ENCODE measurements at regions not wholly inside any gene's neighbourhood (a gene's known extent, or its start where the extent isn't known, plus 50 kb on each side); places are given as distances from the start of the nearest gene placed in this dataset.

GRCh38 chr14:59060841-59061240 is 127.6 kb upstream of the DAAM1 start (continued):
- no peak for TF ChIP-seq ZBTB33 (IDR thresholded peaks at IDR 0.05; ENCODE audit: extremely low read depth, insufficient replicate concordance, low read length)
- TF ChIP-seq YY1 (IDR thresholded peaks at IDR 0.05; ENCODE audit: extremely low read depth, insufficient replicate concordance, low read depth, low read length) = no peak

DNA sequence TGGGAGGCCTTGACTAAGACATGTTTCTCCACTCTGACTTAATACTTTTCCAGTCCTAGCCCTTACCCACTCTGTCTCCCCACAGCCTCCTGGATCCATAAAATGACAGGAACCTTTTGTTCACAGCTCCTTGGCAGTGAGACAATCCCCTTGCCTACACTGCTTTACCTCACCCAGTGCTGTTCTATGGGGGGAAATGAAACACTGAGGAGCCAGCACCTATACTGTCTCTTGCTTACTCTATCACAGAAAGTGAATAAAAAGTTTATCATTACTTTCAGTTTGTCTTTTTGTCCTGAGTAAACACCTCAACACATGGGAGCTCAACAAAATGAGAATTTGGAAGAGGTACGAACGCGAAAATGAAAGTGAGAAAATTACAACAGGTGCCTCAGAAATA is 127.2 kb upstream of the DAAM1 start:
- Histone ChIP-seq H3K4me3 (replicated peaks in 1 of 2; ENCODE audit: low read depth in 1 of 2, low read length in 2 of 2) (no peak overlapping the region), H3K9me3 (ENCODE audit: control insufficient read depth in 1 of 2, insufficient read depth in 1 of 2, low read depth in 1 of 2, low read length in 2 of 2) (peaks cover 6 to 7% of the 10 kb centered on the region in 2 experiments; a peak in 1 of 4 replicates), H3K27me3 (ENCODE audit: insufficient read depth, low read length) (no peaks in the 10 kb centered on the region), H3K27ac (ENCODE audit: low read depth, low read length) (no peak overlapping the region), H3K9ac (ENCODE audit: low read length) (no peak overlapping the region), H3K4me1 (ENCODE audit: control insufficient read depth in 1 of 2, insufficient read depth in 2 of 2, low read length in 2 of 2) (no peaks in the 10 kb centered on the region), H2AFZ (ENCODE audit: low read depth, low read length, poor library complexity, severe bottlenecking) (no peak overlapping the region), H3K4me2 (ENCODE audit: low read length) (no peak overlapping the region), H3K79me2 (ENCODE audit: insufficient read depth, low read length) (no peaks in the 10 kb centered on the region), H3K9me2 (ENCODE audit: insufficient read depth) (no peaks in the 10 kb centered on the region), H4K20me1 (ENCODE audit: insufficient read depth) (no peaks in the 10 kb centered on the region), H3K36me3 (ENCODE audit: control insufficient read depth in 1 of 2, insufficient read depth in 2 of 2, low read length in 2 of 2) (no peaks in the 10 kb centered on the region)
- BruUV-seq (replicated peaks) = no TSS peak
- ChIA-PET POLR2A (no interaction called here), RAD21 (ENCODE audit: low non-redundant PET in 1 of 2, low total read pairs in 2 of 2, uncharacterized antibody in 2 of 2, unreplicated experiment in 2 of 2) (no interaction called here), CTCF (no interaction called here)
- TF ChIP-seq CTCF (IDR thresholded peaks at IDR 0.05 in 2 of 3, conservative IDR thresholded peaks at IDR 0.05 in 1 of 3; ENCODE audit: borderline replicate concordance in 1 of 3, insufficient read depth in 1 of 3, low read depth in 2 of 3, low read length in 2 of 3) (no peak), CBX3 (IDR thresholded peaks at IDR 0.05; ENCODE audit: low read depth) (no peak), SP1 (IDR thresholded peaks at IDR 0.05; ENCODE audit: low read depth) (no peak), FOSL1 (IDR thresholded peaks at IDR 0.05; ENCODE audit: low read depth) (no peak), EZH2 (IDR thresholded peaks at IDR 0.05) (no peak), REST (IDR thresholded peaks at IDR 0.05; ENCODE audit: low read depth) (no peak), POLR2AphosphoS5 (IDR thresholded peaks at IDR 0.05; ENCODE audit: low read depth, low read length) (no peak), EGR1 (IDR thresholded peaks at IDR 0.05; ENCODE audit: low read depth) (no peak), TCF7L2 (IDR thresholded peaks at IDR 0.05; ENCODE audit: borderline replicate concordance, extremely low read depth, insufficient read depth, insufficient read length) (no peak), EZH2phosphoT487 (IDR thresholded peaks at IDR 0.05; ENCODE audit: borderline replicate concordance) (no peak)
- ATAC-seq (no peak), DNase-seq (ENCODE audit: low read depth, low spot score) (no peak)
- intact Hi-C loops (cut with micrococcal nuclease) = no loop called here
